CD4-positive, CD25-positive, alpha-beta regulatory T cell (primary cell): ENCODE measurements at regions not wholly inside any gene's neighbourhood (a gene's known extent, or its start where the extent isn't known, plus 50 kb on each side); places are given as distances from the start of the nearest gene placed in this dataset.
"Not testable (repeated sequence)": the region's sequence is repeated elsewhere in the genome, so short reads cannot be mapped to it uniquely, and the experiment has no call there.

Source experiments
- ATAC-seq, 2 donors: fragments of 150-1000 bp; cut with Tn5 transposase; one replicate each; pipeline ENCODE4 v1.10.0; 2021; ENCODE audit warnings: low read depth in 2 of 2, moderate number of reproducible peaks in 2 of 2, moderate library complexity in 1 of 2
- DNase-seq, 3 donors: peaks; one replicate each; pipeline versions ENCODE4 v3.0.0 to v3.0.0-alpha.2; 2012 to 2022; ENCODE audit warnings: mixed read lengths in 1 of 3
- H3K27ac ChIP-seq: one replicate; pipeline ENCODE4 v1.7.0; 2013; ENCODE audit warnings: mild to moderate bottlenecking, low read length; ENCODE audit not compliant: insufficient read depth, poor library complexity, severe bottlenecking
- H3K27me3 ChIP-seq: one replicate; pipeline ENCODE4 v1.7.0; 2013; ENCODE audit warnings: low read length; ENCODE audit not compliant: control insufficient read depth, insufficient read depth
- H3K36me3 ChIP-seq: one replicate; pipeline ENCODE4 v1.7.0; 2013; ENCODE audit warnings: mild to moderate bottlenecking, low read length, moderate library complexity; ENCODE audit not compliant: control insufficient read depth, insufficient read depth
- H3K4me1 ChIP-seq: 2 replicates; pipeline ENCODE4 v1.7.0; 2013; ENCODE audit warnings: mild to moderate bottlenecking, low read length; ENCODE audit not compliant: insufficient read depth, control insufficient read depth, poor library complexity, severe bottlenecking
- H3K4me3 ChIP-seq: one replicate; pipeline ENCODE4 v1.7.0; 2013; ENCODE audit warnings: low read depth, mild to moderate bottlenecking, low read length, moderate library complexity
- H3K9me3 ChIP-seq, 2 experiments: 1 replicate in 1 of 2; 2 replicates in 1 of 2; pipeline ENCODE4 v1.7.0; 2013; ENCODE audit warnings: low read length in 2 of 2, mild to moderate bottlenecking in 1 of 2, moderate library complexity in 1 of 2; ENCODE audit not compliant: control insufficient read depth in 2 of 2
- H3K27ac Mint-ChIP-seq, 3 donors: one replicate each; pipeline ENCODE4 v1.8.0; 2020 to 2022; ENCODE audit warnings: mild to moderate bottlenecking in 3 of 3, mixed read lengths in 3 of 3, moderate library complexity in 2 of 3
- H3K27me3 Mint-ChIP-seq: one replicate; pipeline ENCODE4 v1.8.0; 2022; ENCODE audit warnings: mild to moderate bottlenecking, mixed read lengths
- H3K36me3 Mint-ChIP-seq: one replicate; pipeline ENCODE4 v1.8.0; 2020; ENCODE audit warnings: mixed read lengths
- H3K4me1 Mint-ChIP-seq, 4 donors: one replicate each; pipeline ENCODE4 v1.8.0; 2020 to 2022; ENCODE audit warnings: mixed read lengths in 4 of 4, mild to moderate bottlenecking in 1 of 4
- H3K4me3 Mint-ChIP-seq, 4 donors: one replicate each; pipeline ENCODE4 v1.8.0; 2020 to 2022; ENCODE audit warnings: mild to moderate bottlenecking in 4 of 4, mixed read lengths in 4 of 4, moderate library complexity in 3 of 4
- H3K9me3 Mint-ChIP-seq, 7 donors: one replicate each; pipeline ENCODE4 v1.8.0; 2020 to 2022; ENCODE audit warnings: mixed read lengths in 7 of 7, mild to moderate bottlenecking in 3 of 7, moderate library complexity in 2 of 7

DNA sequence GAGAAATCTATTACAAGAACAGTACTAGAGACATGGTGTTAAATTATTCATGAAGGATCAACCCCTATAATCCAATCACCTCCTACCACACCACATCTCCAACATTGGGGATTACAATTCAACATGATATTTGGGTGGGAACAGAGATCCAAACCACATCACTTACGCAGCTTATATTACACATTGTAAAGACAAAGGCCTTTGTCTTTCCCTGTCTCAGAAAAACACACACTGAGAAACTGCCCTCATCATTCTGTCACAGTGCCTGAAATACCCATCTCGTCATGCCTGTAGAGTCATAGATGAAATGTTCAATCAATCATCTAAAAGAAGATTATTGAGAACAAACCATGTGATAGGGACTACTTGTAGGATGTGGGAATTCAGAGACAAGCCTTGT is 558.8 kb upstream of the GRIA3 start:
- H3K4me1 Mint-ChIP-seq = no peaks in the 10 kb centered on the region

GRCh38 chrX:122625821-122626220 is 558.3 kb upstream of the GRIA3 start:
- H3K9me3 ChIP-seq = no peaks in the 10 kb centered on the region

More for the DNA sequence above, 558.8 kb upstream of the GRIA3 start:
- no peaks in the 10 kb centered on the region for H3K9me3 ChIP-seq
- Mint-ChIP-seq H3K27ac (no peak overlapping the region), H3K27me3 (no peaks in the 10 kb centered on the region), H3K9me3 (peaks cover 0 to 3% (median 2%) of the 10 kb centered on the region in 7 donors), H3K36me3 (no peaks in the 10 kb centered on the region), H3K4me3 (no peak overlapping the region)
- H3K4me3 ChIP-seq = no peak overlapping the region
- DNase-seq (no peak), ATAC-seq (no peak)
- no peaks in the 10 kb centered on the region for H3K27me3 ChIP-seq
- H3K4me1 ChIP-seq = no peaks in the 10 kb centered on the region
- H3K36me3 ChIP-seq = no peaks in the 10 kb centered on the region
- no peak overlapping the region for H3K27ac ChIP-seq

DNA sequence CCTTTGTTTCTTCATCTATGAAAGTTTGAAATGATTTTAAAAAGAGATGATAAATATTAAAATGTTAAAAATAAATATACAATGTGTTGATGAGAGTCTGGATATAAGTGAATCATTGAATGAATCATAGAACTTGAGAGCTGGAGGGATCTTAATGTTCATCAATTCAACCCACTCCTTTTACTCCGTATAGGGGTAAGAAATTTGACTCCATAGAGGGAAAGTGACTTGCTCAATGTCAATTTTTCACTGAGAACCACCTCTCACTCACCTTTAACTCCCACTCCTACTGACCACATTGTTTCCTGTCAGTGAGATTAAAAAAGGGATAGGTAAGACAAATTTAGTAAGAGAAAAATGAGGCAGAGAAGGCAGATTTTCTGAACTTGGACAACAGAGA is 557.2 kb upstream of the GRIA3 start:
- no peaks in the 10 kb centered on the region for H3K9me3 ChIP-seq
- no peaks in the 10 kb centered on the region for H3K4me1 Mint-ChIP-seq
- no peaks in the 10 kb centered on the region for H3K27me3 Mint-ChIP-seq
- ATAC-seq (no peak), DNase-seq (no peak)
- no peaks in the 10 kb centered on the region for H3K36me3 Mint-ChIP-seq
- no peaks in the 10 kb centered on the region for H3K36me3 ChIP-seq
- no peaks in the 10 kb centered on the region for H3K4me1 ChIP-seq
- H3K27ac Mint-ChIP-seq = no peak overlapping the region
- H3K9me3 Mint-ChIP-seq = peaks cover 0 to 3% (median 0%) of the 10 kb centered on the region in 7 donors
- no peak overlapping the region for H3K4me3 Mint-ChIP-seq
- no peak overlapping the region for H3K27ac ChIP-seq
- H3K27me3 ChIP-seq = no peaks in the 10 kb centered on the region
- no peak overlapping the region for H3K4me3 ChIP-seq

More at GRCh38 chrX:122625821-122626220, 558.3 kb upstream of the GRIA3 start:
- Mint-ChIP-seq H3K27me3 (no peaks in the 10 kb centered on the region), H3K36me3 (no peaks in the 10 kb centered on the region), H3K27ac (no peak overlapping the region), H3K4me3 (no peak overlapping the region), H3K9me3 (peaks cover 0 to 3% (median 0%) of the 10 kb centered on the region in 7 donors), H3K4me1 (no peaks in the 10 kb centered on the region)
- H3K4me1 ChIP-seq = no peaks in the 10 kb centered on the region
- DNase-seq (no peak), ATAC-seq (no peak)
- H3K4me3 ChIP-seq = no peak overlapping the region
- no peak overlapping the region for H3K27ac ChIP-seq
- no peaks in the 10 kb centered on the region for H3K27me3 ChIP-seq
- no peaks in the 10 kb centered on the region for H3K36me3 ChIP-seq

GRCh38 chrX:122641136-122641535 is 542.9 kb upstream of the GRIA3 start:
- no peak overlapping the region for H3K27ac ChIP-seq
- DNase-seq (no peak), ATAC-seq (no peak)
- H3K4me3 ChIP-seq = no peak overlapping the region
- H3K4me1 ChIP-seq = no peaks in the 10 kb centered on the region
- Mint-ChIP-seq H3K4me1 (no peaks in the 10 kb centered on the region), H3K27me3 (no peaks in the 10 kb centered on the region), H3K27ac (no peak overlapping the region), H3K36me3 (no peaks in the 10 kb centered on the region), H3K4me3 (no peak overlapping the region), H3K9me3 (peaks cover 0 to 15% (median 0%) of the 10 kb centered on the region in 7 donors)
- H3K36me3 ChIP-seq = no peaks in the 10 kb centered on the region
- H3K9me3 ChIP-seq = no peaks in the 10 kb centered on the region
- H3K27me3 ChIP-seq = no peaks in the 10 kb centered on the region

DNA sequence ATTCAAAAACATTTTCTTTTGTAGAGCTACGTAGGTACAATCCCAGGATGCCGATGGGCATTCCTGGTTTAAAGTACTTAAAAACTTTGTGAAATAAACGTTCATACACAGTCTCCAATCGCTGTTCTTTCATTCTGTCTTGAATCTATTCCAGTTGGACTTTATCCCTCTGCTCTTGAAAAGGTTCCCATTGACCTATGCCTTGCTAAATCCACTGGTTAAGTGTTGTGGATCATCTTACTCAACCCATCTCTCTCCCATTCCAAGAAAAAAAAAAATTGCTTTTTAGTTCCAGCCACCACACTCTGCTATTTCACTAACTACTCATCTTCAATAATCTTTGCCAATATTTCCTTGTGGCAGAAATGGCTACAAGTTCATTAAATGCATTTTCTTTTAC is 542.3 kb upstream of the GRIA3 start:
- Mint-ChIP-seq H3K4me3 (no peak overlapping the region), H3K4me1 (no peaks in the 10 kb centered on the region), H3K9me3 (peaks cover 0 to 15% (median 0%) of the 10 kb centered on the region in 7 donors), H3K27ac (no peak overlapping the region), H3K27me3 (no peaks in the 10 kb centered on the region), H3K36me3 (no peaks in the 10 kb centered on the region)
- H3K36me3 ChIP-seq = no peaks in the 10 kb centered on the region
- H3K9me3 ChIP-seq = no peaks in the 10 kb centered on the region
- H3K27me3 ChIP-seq = no peaks in the 10 kb centered on the region
- H3K4me3 ChIP-seq = no peak overlapping the region
- no peak overlapping the region for H3K27ac ChIP-seq
- DNase-seq (no peak), ATAC-seq (no peak)
- no peaks in the 10 kb centered on the region for H3K4me1 ChIP-seq

- H3K4me3 Mint-ChIP-seq, H3K4me3 ChIP-seq, DNase-seq, ATAC-seq, H3K9me3 Mint-ChIP-seq, H3K4me1 Mint-ChIP-seq, H3K27ac ChIP-seq, H3K36me3 Mint-ChIP-seq, H3K36me3 ChIP-seq, H3K4me1 ChIP-seq, H3K9me3 ChIP-seq, H3K27me3 ChIP-seq, H3K27me3 Mint-ChIP-seq: not testable (repeated sequence)
- peak overlapping the region in 1 of 3 donors; percentile 69 for H3K27ac Mint-ChIP-seq
Measured at GRCh38 chrX:122655256-122655655, 528.8 kb upstream of the GRIA3 start.

DNA sequence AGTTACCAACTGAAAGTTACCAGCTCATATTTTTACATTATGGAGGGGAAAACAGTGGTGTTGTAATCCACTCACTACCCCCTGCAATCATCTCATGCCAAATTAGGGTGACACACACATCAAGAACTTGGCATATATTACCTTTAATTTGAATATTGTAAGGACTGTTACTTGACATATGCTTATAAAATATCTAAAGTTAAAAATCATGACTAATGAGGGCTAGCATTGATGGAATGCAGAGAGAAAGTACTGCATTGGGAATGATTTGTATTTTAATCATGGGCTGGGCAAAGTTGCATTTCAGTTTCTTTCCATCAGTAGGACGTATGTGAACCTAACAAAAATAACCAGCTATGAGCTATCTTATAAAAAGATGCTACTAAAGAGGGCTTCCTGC is 517.5 kb upstream of the GRIA3 start:
- no peaks in the 10 kb centered on the region for H3K4me1 Mint-ChIP-seq
- H3K9me3 ChIP-seq = no peaks in the 10 kb centered on the region
- peaks cover 0 to 9% (median 0%) of the 10 kb centered on the region in 7 donors for H3K9me3 Mint-ChIP-seq
- no peak overlapping the region for H3K27ac Mint-ChIP-seq
- no peaks in the 10 kb centered on the region for H3K27me3 Mint-ChIP-seq
- no peaks in the 10 kb centered on the region for H3K27me3 ChIP-seq
- ATAC-seq (no peak), DNase-seq (no peak)
- no peaks in the 10 kb centered on the region for H3K36me3 ChIP-seq
- no peak overlapping the region for H3K4me3 Mint-ChIP-seq
- no peak overlapping the region for H3K27ac ChIP-seq
- no peak overlapping the region for H3K4me3 ChIP-seq
- H3K4me1 ChIP-seq = no peaks in the 10 kb centered on the region
- H3K36me3 Mint-ChIP-seq = no peaks in the 10 kb centered on the region

GRCh38 chrX:122667667-122668066 is 516.4 kb upstream of the GRIA3 start:
- Mint-ChIP-seq H3K27me3 (no peaks in the 10 kb centered on the region), H3K4me3 (no peak overlapping the region), H3K4me1 (no peaks in the 10 kb centered on the region), H3K36me3 (no peaks in the 10 kb centered on the region), H3K27ac (no peak overlapping the region), H3K9me3 (peaks cover 0 to 9% (median 0%) of the 10 kb centered on the region in 7 donors)
- ATAC-seq = no peak
- Histone ChIP-seq H3K9me3 (no peaks in the 10 kb centered on the region), H3K27ac (no peak overlapping the region), H3K4me1 (no peaks in the 10 kb centered on the region), H3K4me3 (no peak overlapping the region), H3K27me3 (no peaks in the 10 kb centered on the region), H3K36me3 (no peaks in the 10 kb centered on the region)
- no peak for DNase-seq
